ENCODE measurements at regions not wholly inside any gene's neighbourhood (a gene's known extent, or its start where the extent isn't known, plus 50 kb on each side); places are given as distances from the start of the nearest gene placed in this dataset.

- TF ChIP-seq CTCF (IDR thresholded peaks at IDR 0.05; ENCODE audit: extremely low read depth in 1 of 2, insufficient read depth in 1 of 2, low read depth in 1 of 2, low read length in 2 of 2), result no peak
- no peak for TF ChIP-seq POLR2AphosphoS5 (IDR thresholded peaks at IDR 0.05; ENCODE audit: insufficient read depth, low read depth, low read length)
- no peak for TF ChIP-seq JUN (IDR thresholded peaks at IDR 0.05; ENCODE audit: borderline replicate concordance, insufficient read depth, insufficient read length, low read depth)
- TF ChIP-seq EZH2 (IDR thresholded peaks at IDR 0.05; ENCODE audit: borderline replicate concordance, low read depth, low read length, severe bottlenecking), result no peak
- TF ChIP-seq POLR2A (IDR thresholded peaks at IDR 0.05; ENCODE audit: low read depth, low read length), result no peak
- no peak for TF ChIP-seq MAX (IDR thresholded peaks at IDR 0.05; ENCODE audit: insufficient read depth, insufficient read length)
Observed at GRCh38 chr3:124353691-124354090, 361.8 kb upstream of the ROPN1 start.
